ENCODE measurements at regions not wholly inside any gene's neighbourhood (a gene's known extent, or its start where the extent isn't known, plus 50 kb on each side); places are given as distances from the start of the nearest gene placed in this dataset.
A peak's percentile ranks its signal among the peaks of the same experiment; 100 is the strongest.

GRCh38 chr12:59164991-59165718 lies 244.9 kb upstream of the LRIG3 start:
- Histone ChIP-seq H3K4me3 (ENCODE audit: low read depth, low read length, poor library complexity, severe bottlenecking) (no peak overlapping the region), H3K9me3 (ENCODE audit: low read length) (no peaks in the 10 kb centered on the region), H3K36me3 (ENCODE audit: insufficient read depth, low read length) (no peaks in the 10 kb centered on the region), H4K20me1 (ENCODE audit: insufficient read depth, low read length) (no peaks in the 10 kb centered on the region), H3K79me2 (ENCODE audit: insufficient read depth, low read length) (no peaks in the 10 kb centered on the region), H3K4me1 (ENCODE audit: insufficient read depth, low read length, severe bottlenecking) (no peaks in the 10 kb centered on the region), H3K4me2 (ENCODE audit: low read length) (no peak overlapping the region), H2AFZ (ENCODE audit: low read length) (no peak overlapping the region), H3K27ac (ENCODE audit: low read depth, low read length, poor library complexity, severe bottlenecking) (no peak overlapping the region), H3K27me3 (ENCODE audit: insufficient read depth, low read length) (no peaks in the 10 kb centered on the region), H3K9me2 (ENCODE audit: low read depth, low read length) (no peaks in the 10 kb centered on the region), H3K9ac (ENCODE audit: low read length) (no peak overlapping the region), H3F3A (ENCODE audit: insufficient read depth, low read length) (no peaks in the 10 kb centered on the region)
- peak; percentile 59 for TF ChIP-seq CTCF (IDR thresholded peaks at IDR 0.05; ENCODE audit: low read length)
- TF ChIP-seq EZH2 (IDR thresholded peaks at IDR 0.05; ENCODE audit: borderline replicate concordance, low read length): no peak

- H3K9me3 ChIP-seq (ENCODE audit: low read length): no peaks in the 10 kb centered on the region
- no peaks in the 10 kb centered on the region for H3F3A ChIP-seq (ENCODE audit: insufficient read depth, low read length)
- H3K36me3 ChIP-seq (ENCODE audit: insufficient read depth, low read length): no peaks in the 10 kb centered on the region
- no peaks in the 10 kb centered on the region for H3K27me3 ChIP-seq (ENCODE audit: insufficient read depth, low read length)
- no peaks in the 10 kb centered on the region for H4K20me1 ChIP-seq (ENCODE audit: insufficient read depth, low read length)
- no peaks in the 10 kb centered on the region for H3K9me2 ChIP-seq (ENCODE audit: low read depth, low read length)
- H2AFZ ChIP-seq (ENCODE audit: low read length): no peak overlapping the region
- no peak overlapping the region for H3K4me2 ChIP-seq (ENCODE audit: low read length)
- H3K9ac ChIP-seq (ENCODE audit: low read length): no peak overlapping the region
- H3K4me1 ChIP-seq (ENCODE audit: insufficient read depth, low read length, severe bottlenecking): no peaks in the 10 kb centered on the region
- TF ChIP-seq EZH2 (IDR thresholded peaks at IDR 0.05; ENCODE audit: borderline replicate concordance, low read length) (no peak), CTCF (IDR thresholded peaks at IDR 0.05; ENCODE audit: low read length) (no peak)
- no peaks in the 10 kb centered on the region for H3K79me2 ChIP-seq (ENCODE audit: insufficient read depth, low read length)
- H3K27ac ChIP-seq (ENCODE audit: low read depth, low read length, poor library complexity, severe bottlenecking): no peak overlapping the region
- no peak overlapping the region for H3K4me3 ChIP-seq (ENCODE audit: low read depth, low read length, poor library complexity, severe bottlenecking)
Observed at GRCh38 chr12:59164226-59164625, 243.9 kb upstream of the LRIG3 start.

- H2AFZ ChIP-seq (ENCODE audit: low read length): no peak overlapping the region
Observed at GRCh38 chr12:59158681-59159080, 238.4 kb upstream of the LRIG3 start.

More at GRCh38 chr12:59158681-59159080, 238.4 kb upstream of the LRIG3 start:
- no peaks in the 10 kb centered on the region for H3K27me3 ChIP-seq (ENCODE audit: insufficient read depth, low read length)
- H3K9me3 ChIP-seq (ENCODE audit: low read length): no peaks in the 10 kb centered on the region
- no peak overlapping the region for H3K9ac ChIP-seq (ENCODE audit: low read length)
- no peak overlapping the region for H3K27ac ChIP-seq (ENCODE audit: low read depth, low read length, poor library complexity, severe bottlenecking)
- H3K79me2 ChIP-seq (ENCODE audit: insufficient read depth, low read length): no peaks in the 10 kb centered on the region
- H3K36me3 ChIP-seq (ENCODE audit: insufficient read depth, low read length): no peaks in the 10 kb centered on the region
- no peaks in the 10 kb centered on the region for H3F3A ChIP-seq (ENCODE audit: insufficient read depth, low read length)
- no peak overlapping the region for H3K4me3 ChIP-seq (ENCODE audit: low read depth, low read length, poor library complexity, severe bottlenecking)
- H4K20me1 ChIP-seq (ENCODE audit: insufficient read depth, low read length): no peaks in the 10 kb centered on the region
- H3K9me2 ChIP-seq (ENCODE audit: low read depth, low read length): no peaks in the 10 kb centered on the region
- TF ChIP-seq CTCF (IDR thresholded peaks at IDR 0.05; ENCODE audit: low read length) (no peak), EZH2 (IDR thresholded peaks at IDR 0.05; ENCODE audit: borderline replicate concordance, low read length) (no peak)
- H3K4me2 ChIP-seq (ENCODE audit: low read length): no peak overlapping the region
- no peaks in the 10 kb centered on the region for H3K4me1 ChIP-seq (ENCODE audit: insufficient read depth, low read length, severe bottlenecking)

Data from OCI-LY1 (cell line).